HepG2 (cell line): ENCODE measurements at regions not wholly inside any gene's neighbourhood (a gene's known extent, or its start where the extent isn't known, plus 50 kb on each side); places are given as distances from the start of the nearest gene placed in this dataset.

Experiments used
- ATAC-seq: fragments of 200-7000 bp; cut with Tn5 transposase; 3 replicates; pipeline ENCODE4 v1.9.1; 2020; ENCODE audit warnings: mild to moderate bottlenecking, moderate library complexity
- BruUV-seq: library from RNA; stranded (reverse); fragments of 400-500 nt; replicated peaks from 2 replicates; lab custom pipeline; 2021; lab: Mats Ljungman, UMichigan
- CTCF ChIA-PET: fragments of 300-600 bp; formaldehyde crosslinking; extraction: SDS; loops from one replicate; lab custom pipeline; 2021; ENCODE audit warnings: low total read pairs, inconsistent platforms, low intra/inter-chr PET ratio; lab: Yijun Ruan, JAX
- POLR2A ChIA-PET: fragments of 350-600 bp; sonication (Branson Sonifier 250); formaldehyde crosslinking; loops from one replicate; lab custom pipeline; 2020; ENCODE audit warnings: antibody characterized with exemption, inconsistent platforms; lab: Yijun Ruan, JAX
- DNase-seq: peaks from one replicate; pipeline ENCODE4 v3.0.0-alpha.2; 2015; ENCODE audit warnings: low spot score
- FAIRE-seq: peaks from 3 replicates; lab custom pipeline; 2011; peaks lifted over from hg19 to GRCh38; lab: Jason Lieb, UNC
- H2AFZ ChIP-seq: one replicate; pipeline ENCODE4 v1.6.1; 2011; ENCODE audit warnings: low read length, inconsistent platforms
- H3K27ac ChIP-seq: fragments of 300-600 bp; 3 replicates; pipeline ENCODE4 v1.8.0; 2011; ENCODE audit warnings: mixed run types, mild to moderate bottlenecking, mixed read lengths, low read length, inconsistent platforms; ENCODE audit not compliant: insufficient read depth; ENCODE audit errors: extremely low read length
- H3K27me3 ChIP-seq, 2 experiments: fragments of 200-600 bp in 1 of 2; 2 replicates in 1 of 2; 3 replicates in 1 of 2; pipeline versions ENCODE4 v1.6.0 to v1.8.0; 2011; ENCODE audit warnings: low read length in 2 of 2, mild to moderate bottlenecking in 2 of 2, moderate library complexity in 2 of 2, inconsistent platforms in 1 of 2; ENCODE audit not compliant: insufficient read depth in 2 of 2, control insufficient read depth in 1 of 2
- H3K36me3 ChIP-seq, 2 experiments: fragments of 200-600 bp in 1 of 2; replicated peaks in 1 of 2; 2 replicates in 1 of 2; 3 replicates in 1 of 2; pipeline versions ENCODE4 v1.5.1 to v1.8.0; 2011; ENCODE audit warnings: low read length in 2 of 2, inconsistent platforms in 1 of 2; ENCODE audit not compliant: insufficient read depth in 2 of 2, control insufficient read depth in 1 of 2
- H3K4me1 ChIP-seq: 2 replicates; pipeline ENCODE4 v1.5.1; 2012; ENCODE audit warnings: low read length, inconsistent platforms; ENCODE audit not compliant: insufficient read depth
- H3K4me2 ChIP-seq: 2 replicates; pipeline ENCODE4 v1.6.0; 2011; ENCODE audit warnings: low read depth, low read length, inconsistent platforms
- H3K4me3 ChIP-seq, 3 experiments: fragments of 200-600 bp in 1 of 3; sonication (generic), shearing (Covaris generic) in 1 of 3; replicated peaks in 1 of 3; 2 replicates each; pipeline ENCODE4 v1.5.1; 2011 to 2016; ENCODE audit warnings: low read length in 3 of 3, inconsistent platforms in 2 of 3, low read depth in 2 of 3, mild to moderate bottlenecking in 2 of 3, control low read depth in 1 of 3, mixed read lengths in 1 of 3; ENCODE audit not compliant: insufficient read depth in 1 of 3
- H3K79me2 ChIP-seq: one replicate; pipeline ENCODE4 v1.6.1; 2011; ENCODE audit warnings: low read length, inconsistent platforms; ENCODE audit not compliant: insufficient read depth
- H3K9ac ChIP-seq: 2 replicates; pipeline ENCODE4 v1.6.0; 2011; ENCODE audit warnings: mild to moderate bottlenecking, low read depth, low read length, inconsistent platforms; ENCODE audit not compliant: insufficient read depth
- H3K9me3 ChIP-seq: 2 replicates; pipeline ENCODE4 v1.5.1; 2012; ENCODE audit warnings: mild to moderate bottlenecking, low read length
- H4K20me1 ChIP-seq: 2 replicates; pipeline ENCODE4 v1.6.0; 2011; ENCODE audit warnings: inconsistent platforms, mild to moderate bottlenecking, low read length, moderate library complexity; ENCODE audit not compliant: insufficient read depth
- ATF1 ChIP-seq: IDR thresholded peaks from 2 replicates; pipeline ENCODE4 v1.6.1; 2016; ENCODE audit warnings: mild to moderate bottlenecking, control low read depth
- ATF4 ChIP-seq, 2 experiments: fragments of 450-650 bp in 1 of 2; sonication (generic) in 1 of 2; formaldehyde crosslinking; IDR thresholded peaks; 2 replicates each; pipeline versions ENCODE4 v1.5.0 to v1.8.0; 2020 to 2022; ENCODE audit warnings: mild to moderate bottlenecking in 1 of 2, missing genetic modification reagents in 1 of 2
- POLR2G ChIP-seq: fragments of 200-400 bp; formaldehyde crosslinking; IDR thresholded peaks from 2 replicates; pipeline ENCODE4 v1.6.1; 2018; ENCODE audit warnings: mild to moderate bottlenecking, low read depth, low read length, moderate library complexity
- RXRB ChIP-seq: IDR thresholded peaks from 2 replicates; pipeline ENCODE4 v1.6.1; 2016; ENCODE audit warnings: borderline replicate concordance, missing genetic modification reagents, missing compliant biosample characterization
- ZGPAT ChIP-seq: IDR thresholded peaks from 2 replicates; pipeline ENCODE4 v1.6.1; 2016; ENCODE audit warnings: mild to moderate bottlenecking
- ZMYM3 ChIP-seq: sonication (generic); formaldehyde crosslinking; IDR thresholded peaks from 2 replicates; pipeline ENCODE4 v1.5.1; 2020; ENCODE audit warnings: mild to moderate bottlenecking, missing genetic modification reagents
- ZNF607 ChIP-seq: sonication (generic); formaldehyde crosslinking; IDR thresholded peaks from 2 replicates; pipeline ENCODE4 v1.5.1; 2020; ENCODE audit warnings: missing genetic modification reagents, mild to moderate bottlenecking, borderline replicate concordance
- ZSCAN25 ChIP-seq: sonication (generic); formaldehyde crosslinking; IDR thresholded peaks from 2 replicates; pipeline ENCODE4 v1.8.0; 2022; ENCODE audit warnings: mild to moderate bottlenecking, missing genetic modification reagents
- in situ Hi-C: cut with HindIII; loops from 2 replicates; pipeline ENCODE4 v1.10.0; 2017; ENCODE audit warnings: low pct_unique_long_range_greater_than_20kb; ENCODE audit not compliant: extremely low pct_ligation_motif_present
- intact Hi-C: fragments of 100-400 bp; cut with micrococcal nuclease; formaldehyde crosslinking; loops from one replicate; pipeline ENCODE4 v1.10.0; 2022; ENCODE audit not compliant: unreplicated experiment
- TF ChIP-seq, protein P1 (sequence below): sonication (generic); formaldehyde crosslinking; conservative IDR thresholded peaks from 2 replicates; pipeline ENCODE4 v1.4.0; 2020; ENCODE audit warnings: missing genetic modification reagents
- TF ChIP-seq, protein P2 (sequence below): sonication (generic); formaldehyde crosslinking; IDR thresholded peaks from 2 replicates; pipeline ENCODE4 v1.4.0; 2020; ENCODE audit warnings: missing genetic modification reagents, mild to moderate bottlenecking, borderline replicate concordance

- TF ChIP-seq, protein P1, sequence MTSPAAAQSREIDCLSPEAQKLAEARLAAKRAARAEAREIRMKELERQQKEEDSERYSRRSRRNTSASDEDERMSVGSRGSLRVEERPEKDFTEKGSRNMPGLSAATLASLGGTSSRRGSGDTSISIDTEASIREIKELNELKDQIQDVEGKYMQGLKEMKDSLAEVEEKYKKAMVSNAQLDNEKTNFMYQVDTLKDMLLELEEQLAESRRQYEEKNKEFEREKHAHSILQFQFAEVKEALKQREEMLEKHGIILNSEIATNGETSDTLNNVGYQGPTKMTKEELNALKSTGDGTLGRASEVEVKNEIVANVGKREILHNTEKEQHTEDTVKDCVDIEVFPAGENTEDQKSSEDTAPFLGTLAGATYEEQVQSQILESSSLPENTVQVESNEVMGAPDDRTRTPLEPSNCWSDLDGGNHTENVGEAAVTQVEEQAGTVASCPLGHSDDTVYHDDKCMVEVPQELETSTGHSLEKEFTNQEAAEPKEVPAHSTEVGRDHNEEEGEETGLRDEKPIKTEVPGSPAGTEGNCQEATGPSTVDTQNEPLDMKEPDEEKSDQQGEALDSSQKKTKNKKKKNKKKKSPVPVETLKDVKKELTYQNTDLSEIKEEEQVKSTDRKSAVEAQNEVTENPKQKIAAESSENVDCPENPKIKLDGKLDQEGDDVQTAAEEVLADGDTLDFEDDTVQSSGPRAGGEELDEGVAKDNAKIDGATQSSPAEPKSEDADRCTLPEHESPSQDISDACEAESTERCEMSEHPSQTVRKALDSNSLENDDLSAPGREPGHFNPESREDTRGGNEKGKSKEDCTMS (CRISPR knock-in tag): no peak
- TF ChIP-seq, protein P2, sequence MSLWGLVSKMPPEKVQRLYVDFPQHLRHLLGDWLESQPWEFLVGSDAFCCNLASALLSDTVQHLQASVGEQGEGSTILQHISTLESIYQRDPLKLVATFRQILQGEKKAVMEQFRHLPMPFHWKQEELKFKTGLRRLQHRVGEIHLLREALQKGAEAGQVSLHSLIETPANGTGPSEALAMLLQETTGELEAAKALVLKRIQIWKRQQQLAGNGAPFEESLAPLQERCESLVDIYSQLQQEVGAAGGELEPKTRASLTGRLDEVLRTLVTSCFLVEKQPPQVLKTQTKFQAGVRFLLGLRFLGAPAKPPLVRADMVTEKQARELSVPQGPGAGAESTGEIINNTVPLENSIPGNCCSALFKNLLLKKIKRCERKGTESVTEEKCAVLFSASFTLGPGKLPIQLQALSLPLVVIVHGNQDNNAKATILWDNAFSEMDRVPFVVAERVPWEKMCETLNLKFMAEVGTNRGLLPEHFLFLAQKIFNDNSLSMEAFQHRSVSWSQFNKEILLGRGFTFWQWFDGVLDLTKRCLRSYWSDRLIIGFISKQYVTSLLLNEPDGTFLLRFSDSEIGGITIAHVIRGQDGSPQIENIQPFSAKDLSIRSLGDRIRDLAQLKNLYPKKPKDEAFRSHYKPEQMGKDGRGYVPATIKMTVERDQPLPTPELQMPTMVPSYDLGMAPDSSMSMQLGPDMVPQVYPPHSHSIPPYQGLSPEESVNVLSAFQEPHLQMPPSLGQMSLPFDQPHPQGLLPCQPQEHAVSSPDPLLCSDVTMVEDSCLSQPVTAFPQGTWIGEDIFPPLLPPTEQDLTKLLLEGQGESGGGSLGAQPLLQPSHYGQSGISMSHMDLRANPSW: no peak
- no peak for TF ChIP-seq ZMYM3
- TF ChIP-seq ZSCAN25 (CRISPR knock-in tag): no peak
- TF ChIP-seq ZNF607: no peak
- TF ChIP-seq ATF1 (CRISPR knock-in tag): no peak
- no peak for TF ChIP-seq RXRB (CRISPR knock-in tag)
These were observed 404.2 kb upstream of the RARB start (continued) for GRCh38 chr3:25023876-25024275.

DNA sequence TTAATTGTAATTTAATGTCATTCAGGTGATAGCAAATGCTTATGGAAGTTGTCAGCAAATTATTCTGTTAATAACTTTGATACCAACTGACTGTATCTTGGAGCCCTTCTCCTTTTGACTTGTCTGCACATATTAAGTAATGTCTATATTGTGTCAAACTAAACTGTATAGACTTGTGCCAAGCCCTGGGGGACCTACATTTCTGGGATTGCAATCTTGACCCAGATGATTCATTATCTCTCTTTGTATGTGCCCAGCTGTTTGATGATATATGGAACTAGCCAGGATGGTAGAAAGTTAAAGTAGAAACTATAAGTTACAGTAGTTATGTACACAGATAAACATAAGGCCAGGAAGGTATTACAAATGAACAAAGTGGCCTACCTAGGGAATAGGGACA is 402.8 kb upstream of the RARB start:
- H2AFZ ChIP-seq: no peak overlapping the region
- ChIA-PET CTCF (no interaction called here), POLR2A (no interaction called here)
- no peaks in the 10 kb centered on the region for H3K36me3 ChIP-seq
- no peak overlapping the region for H3K4me3 ChIP-seq
- no peak overlapping the region for H3K27ac ChIP-seq
- H3K4me2 ChIP-seq: no peak overlapping the region
- H3K27me3 ChIP-seq: peaks cover 0 to under 1% of the 10 kb centered on the region in 2 experiments; a peak in 1 of 5 replicates
- no peak overlapping the region for H3K9ac ChIP-seq
- H4K20me1 ChIP-seq: no peaks in the 10 kb centered on the region
- ATAC-seq (no peak), DNase-seq (no peak), FAIRE-seq (no peak)
- in situ Hi-C loops (no loop called here), intact Hi-C loops (no loop called here)
- H3K79me2 ChIP-seq: no peaks in the 10 kb centered on the region
- H3K4me1 ChIP-seq: no peaks in the 10 kb centered on the region
- BruUV-seq: no TSS peak
- H3K9me3 ChIP-seq: no peaks in the 10 kb centered on the region
- TF ChIP-seq ATF4 (CRISPR knock-in tag; IDR thresholded peaks at IDR 0.05) (no peak), POLR2G (no peak), ZGPAT (CRISPR knock-in tag) (no peak)
